Activated T-cell treated with anti-CD3 and anti-CD28 coated beads, Interleukin-2, amount 50 U/mL, for 72 hours (primary cell): ENCODE measurements at regions not wholly inside any gene's neighbourhood (a gene's known extent, or its start where the extent isn't known, plus 50 kb on each side); places are given as distances from the start of the nearest gene placed in this dataset.
A peak's percentile ranks its signal among the peaks of the same experiment; 100 is the strongest.

ENCODE experiments used
- ATAC-seq, 2 donors: fragments of 150-1000 bp; cut with Tn5 transposase; replicated peaks in 1 of 2; 2 replicates each; pipeline ENCODE4 v1.10.0; 2021; ENCODE audit warnings: moderate library complexity in 2 of 2, mild to moderate bottlenecking in 1 of 2
- DNase-seq, 2 donors: peaks; one replicate each; pipeline ENCODE4 v3.0.0; 2021 to 2022; ENCODE audit warnings: mixed read lengths in 1 of 2
- H3K27ac Mint-ChIP-seq: one replicate; pipeline ENCODE4 v1.8.0; 2022; ENCODE audit warnings: mild to moderate bottlenecking, moderate library complexity, mixed read lengths
- H3K27me3 Mint-ChIP-seq: one replicate; pipeline ENCODE4 v1.8.0; 2022; ENCODE audit warnings: low read depth, mixed read lengths
- H3K36me3 Mint-ChIP-seq, 2 donors: one replicate each; pipeline ENCODE4 v1.8.0; 2022; ENCODE audit warnings: mixed read lengths in 2 of 2, mild to moderate bottlenecking in 1 of 2; ENCODE audit not compliant: insufficient read depth in 2 of 2
- H3K4me1 Mint-ChIP-seq: one replicate; pipeline ENCODE4 v1.8.0; 2022; ENCODE audit warnings: low read depth, mixed read lengths
- H3K4me3 Mint-ChIP-seq, 2 donors: one replicate each; pipeline ENCODE4 v1.8.0; 2022; ENCODE audit warnings: mild to moderate bottlenecking in 2 of 2, mixed read lengths in 2 of 2, moderate library complexity in 2 of 2
- H3K9me3 Mint-ChIP-seq, 2 donors: one replicate each; pipeline ENCODE4 v1.8.0; 2022; ENCODE audit warnings: mixed read lengths in 2 of 2

DNA sequence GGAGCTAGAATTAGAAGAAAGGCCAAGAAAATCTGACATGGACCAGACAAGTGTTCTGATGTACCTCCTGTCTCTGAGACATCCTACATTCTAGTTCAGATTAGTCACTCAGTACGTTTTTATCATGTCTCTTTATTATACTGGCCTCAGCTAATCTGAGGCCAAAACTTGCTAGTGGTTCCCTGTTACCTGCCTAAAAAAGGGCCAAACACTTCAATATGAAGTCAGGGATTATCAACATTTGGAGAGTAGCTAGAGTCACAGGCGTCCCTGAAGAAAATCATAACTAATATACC, 587.4 kb downstream of the PRELID2 start:
- H3K9me3 Mint-ChIP-seq: peaks cover 3 to 7% of the 10 kb centered on the region in 2 donors
- H3K27ac Mint-ChIP-seq: no peak overlapping the region
- no peak for DNase-seq
- H3K4me1 Mint-ChIP-seq: no peaks in the 10 kb centered on the region
- H3K4me3 Mint-ChIP-seq: no peak overlapping the region
- H3K27me3 Mint-ChIP-seq: no peaks in the 10 kb centered on the region
- ATAC-seq: no peak
- H3K36me3 Mint-ChIP-seq: no peaks in the 10 kb centered on the region

- ATAC-seq: no peak
Observed at GRCh38 chr5:145246961-145247744, 588.0 kb downstream of the PRELID2 start.

DNA sequence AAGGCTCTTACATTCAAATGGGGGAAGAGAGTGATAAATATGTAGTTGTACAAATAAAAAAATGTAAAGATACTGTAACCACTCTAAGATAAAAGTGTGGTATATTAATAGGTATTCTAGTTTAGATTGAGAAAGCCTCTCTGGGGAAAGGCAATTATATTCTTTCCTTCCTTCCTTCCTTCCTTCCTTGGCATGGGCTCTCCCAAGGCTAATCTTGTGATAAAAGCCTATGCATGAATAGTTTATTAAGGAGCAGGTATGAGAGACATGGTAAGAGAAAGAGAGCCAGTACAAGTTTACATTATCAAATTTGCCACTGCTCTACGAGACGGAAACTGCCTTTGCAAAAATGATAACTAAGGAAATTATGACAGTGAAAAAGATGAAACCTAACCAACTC, 588.8 kb downstream of the PRELID2 start:
- Mint-ChIP-seq H3K4me3 (no peak overlapping the region), H3K27me3 (no peaks in the 10 kb centered on the region), H3K27ac (no peak overlapping the region), H3K36me3 (no peaks in the 10 kb centered on the region), H3K4me1 (no peaks in the 10 kb centered on the region), H3K9me3 (peaks cover 0 to 3% of the 10 kb centered on the region in 2 donors)
- ATAC-seq: no peak
- DNase-seq: no peak

More at GRCh38 chr5:145246961-145247744, 588.0 kb downstream of the PRELID2 start:
- Mint-ChIP-seq H3K27ac (no peak overlapping the region), H3K36me3 (no peaks in the 10 kb centered on the region), H3K4me1 (no peaks in the 10 kb centered on the region), H3K4me3 (no peak overlapping the region), H3K9me3 (peaks cover 3 to 7% of the 10 kb centered on the region in 2 donors), H3K27me3 (no peaks in the 10 kb centered on the region)
- DNase-seq: no peak

- no peaks in the 10 kb centered on the region for H3K27me3 Mint-ChIP-seq
- no peak overlapping the region for H3K27ac Mint-ChIP-seq
- H3K9me3 Mint-ChIP-seq: peaks cover 0 to under 1% of the 10 kb centered on the region in 2 donors
- H3K4me3 Mint-ChIP-seq: no peak overlapping the region
- H3K36me3 Mint-ChIP-seq: no peaks in the 10 kb centered on the region
- ATAC-seq (no peak), DNase-seq (no peak)
- H3K4me1 Mint-ChIP-seq: no peaks in the 10 kb centered on the region
Observed at GRCh38 chr5:145245354-145245753, 589.8 kb downstream of the PRELID2 start.

GRCh38 chr5:145244788-145245187, 590.4 kb downstream of the PRELID2 start:
- ATAC-seq (no peak), DNase-seq (no peak)
- no peak overlapping the region for H3K27ac Mint-ChIP-seq
- no peaks in the 10 kb centered on the region for H3K27me3 Mint-ChIP-seq
- no peaks in the 10 kb centered on the region for H3K4me1 Mint-ChIP-seq
- no peaks in the 10 kb centered on the region for H3K9me3 Mint-ChIP-seq
- H3K4me3 Mint-ChIP-seq: no peak overlapping the region
- no peaks in the 10 kb centered on the region for H3K36me3 Mint-ChIP-seq

GRCh38 chr5:145244251-145244650, 590.9 kb downstream of the PRELID2 start:
- Mint-ChIP-seq H3K4me1 (no peaks in the 10 kb centered on the region), H3K27me3 (no peaks in the 10 kb centered on the region), H3K27ac (no peak overlapping the region), H3K36me3 (no peaks in the 10 kb centered on the region), H3K4me3 (no peak overlapping the region), H3K9me3 (no peaks in the 10 kb centered on the region)
- DNase-seq (no peak), ATAC-seq (no peak)

DNA sequence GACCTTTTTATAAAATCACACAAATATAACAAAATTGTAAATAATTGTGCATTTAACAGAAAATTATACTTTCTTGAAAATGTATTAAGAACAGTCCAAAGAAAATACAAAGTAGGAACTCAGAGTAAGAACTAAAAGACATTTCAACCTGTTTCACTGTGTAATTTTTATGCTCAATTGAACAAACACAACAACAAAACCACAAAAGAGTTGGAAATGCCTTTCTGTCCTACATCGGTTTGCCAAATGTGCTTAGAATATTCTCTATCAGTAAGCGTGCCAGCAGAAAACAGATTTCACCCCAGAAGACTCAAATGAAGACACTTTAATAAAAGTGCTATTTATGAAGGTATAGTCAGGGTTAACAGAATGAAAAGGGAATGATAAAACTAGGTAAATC, 592.1 kb downstream of the PRELID2 start:
- no peaks in the 10 kb centered on the region for H3K9me3 Mint-ChIP-seq
- no peaks in the 10 kb centered on the region for H3K36me3 Mint-ChIP-seq
- H3K4me3 Mint-ChIP-seq: no peak overlapping the region
- no peaks in the 10 kb centered on the region for H3K4me1 Mint-ChIP-seq
- DNase-seq: no peak
- H3K27me3 Mint-ChIP-seq: no peaks in the 10 kb centered on the region
- ATAC-seq: no peak
- H3K27ac Mint-ChIP-seq: no peak overlapping the region

DNA sequence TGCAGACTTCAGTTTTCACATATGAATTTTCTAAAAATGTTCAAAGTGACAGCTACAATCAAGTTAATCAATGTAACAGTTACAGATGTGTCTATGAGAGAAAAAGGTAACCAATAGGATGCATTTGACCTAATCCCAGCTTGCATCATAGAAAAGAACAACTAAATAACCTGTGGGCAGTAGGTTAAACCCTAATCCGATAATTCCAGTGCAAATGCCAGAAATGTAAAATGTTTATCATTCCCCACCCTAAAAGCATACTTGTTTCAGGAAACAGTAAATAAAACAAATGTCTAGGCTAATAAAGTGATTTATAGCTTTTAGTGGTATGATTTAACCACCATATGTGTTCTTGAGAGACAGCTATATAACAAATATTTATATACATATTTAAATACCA, 592.6 kb downstream of the PRELID2 start:
- no peaks in the 10 kb centered on the region for H3K36me3 Mint-ChIP-seq
- H3K4me1 Mint-ChIP-seq: no peaks in the 10 kb centered on the region
- H3K27ac Mint-ChIP-seq: no peak overlapping the region
- DNase-seq: no peak
- no peak for ATAC-seq
- no peaks in the 10 kb centered on the region for H3K27me3 Mint-ChIP-seq
- H3K9me3 Mint-ChIP-seq: no peaks in the 10 kb centered on the region
- H3K4me3 Mint-ChIP-seq: no peak overlapping the region

DNA sequence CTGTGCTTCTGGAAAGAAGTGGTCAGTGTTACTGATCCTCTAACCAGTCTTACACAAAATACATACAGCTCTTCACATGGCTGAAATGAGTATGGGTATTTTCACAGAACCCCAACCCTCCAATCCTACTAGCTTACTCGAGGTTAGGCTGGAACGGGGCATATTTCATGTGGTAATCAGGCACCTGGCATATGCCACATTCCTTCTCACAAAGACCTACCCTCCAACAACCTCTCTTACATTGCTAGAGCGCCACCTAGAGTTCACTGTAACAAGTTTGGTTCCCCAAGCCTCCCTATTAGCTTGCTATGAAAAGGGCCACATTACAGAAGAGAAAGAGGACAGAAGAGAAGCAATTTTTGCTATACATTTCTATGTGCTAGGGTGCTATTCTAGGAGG, 597.3 kb downstream of the PRELID2 start:
- H3K27me3 Mint-ChIP-seq: no peaks in the 10 kb centered on the region
- H3K36me3 Mint-ChIP-seq: no peaks in the 10 kb centered on the region
- ATAC-seq (no peak), DNase-seq (peak; percentile 0 to 1)
- no peaks in the 10 kb centered on the region for H3K9me3 Mint-ChIP-seq
- no peak overlapping the region for H3K27ac Mint-ChIP-seq
- no peak overlapping the region for H3K4me3 Mint-ChIP-seq
- no peaks in the 10 kb centered on the region for H3K4me1 Mint-ChIP-seq

GRCh38 chr5:145236983-145237382, 598.2 kb downstream of the PRELID2 start:
- ATAC-seq: no peak
- H3K27ac Mint-ChIP-seq: no peak overlapping the region

DNA sequence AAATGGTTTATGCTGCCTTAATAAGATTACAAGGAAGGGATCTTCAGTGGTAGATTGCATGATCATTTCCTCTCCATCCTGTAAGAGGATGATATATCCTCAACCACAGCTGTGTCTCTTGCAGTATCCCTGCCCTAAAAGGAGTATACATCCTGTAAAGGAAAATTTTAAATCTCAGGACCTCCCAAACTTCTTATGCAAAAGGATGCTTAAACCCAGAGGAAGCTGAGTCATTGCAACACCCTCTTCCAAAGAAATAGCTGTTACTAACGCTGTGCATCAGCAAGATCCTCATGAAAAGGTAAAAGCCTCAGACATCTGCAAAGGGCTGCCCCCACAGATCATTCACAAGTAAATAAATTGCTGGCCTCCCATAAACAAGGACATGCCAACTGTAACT, 599.0 kb downstream of the PRELID2 start:
- H3K4me1 Mint-ChIP-seq: no peaks in the 10 kb centered on the region
- H3K36me3 Mint-ChIP-seq: no peaks in the 10 kb centered on the region
- no peak overlapping the region for H3K27ac Mint-ChIP-seq
- no peak overlapping the region for H3K4me3 Mint-ChIP-seq
- H3K27me3 Mint-ChIP-seq: no peaks in the 10 kb centered on the region
- no peak for DNase-seq
- no peak for ATAC-seq
- no peaks in the 10 kb centered on the region for H3K9me3 Mint-ChIP-seq

More at GRCh38 chr5:145236983-145237382, 598.2 kb downstream of the PRELID2 start:
- no peaks in the 10 kb centered on the region for H3K27me3 Mint-ChIP-seq
- DNase-seq: no peak
- H3K4me1 Mint-ChIP-seq: no peaks in the 10 kb centered on the region
- no peaks in the 10 kb centered on the region for H3K36me3 Mint-ChIP-seq
- no peaks in the 10 kb centered on the region for H3K9me3 Mint-ChIP-seq
- H3K4me3 Mint-ChIP-seq: no peak overlapping the region

GRCh38 chr5:145233461-145233860, 601.7 kb downstream of the PRELID2 start:
- DNase-seq: no peak
- Mint-ChIP-seq H3K36me3 (no peaks in the 10 kb centered on the region), H3K9me3 (no peaks in the 10 kb centered on the region), H3K27ac (no peak overlapping the region), H3K27me3 (no peaks in the 10 kb centered on the region), H3K4me3 (no peak overlapping the region), H3K4me1 (no peaks in the 10 kb centered on the region)
- no peak for ATAC-seq

DNA sequence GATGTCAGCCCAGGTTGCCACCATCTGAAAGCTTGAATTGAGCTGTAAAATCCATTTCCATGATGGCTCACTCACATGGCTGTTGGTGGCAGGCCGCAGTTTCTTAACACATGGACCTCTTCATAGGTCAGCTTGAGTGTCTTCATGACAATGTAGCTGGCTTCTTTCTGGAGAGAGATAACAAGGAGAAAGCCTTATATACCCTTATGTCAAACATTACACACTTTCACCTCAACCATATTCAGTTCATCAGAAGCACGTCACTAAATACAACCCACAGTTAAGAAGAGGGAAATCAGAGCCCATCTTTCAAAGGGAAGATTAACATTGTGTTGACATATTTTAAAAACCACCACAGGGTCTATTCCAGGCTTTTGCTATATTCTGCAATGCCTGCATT, 604.4 kb downstream of the PRELID2 start:
- ATAC-seq (no peak), DNase-seq (no peak)
- peaks cover 0 to under 1% of the 10 kb centered on the region in 2 donors for H3K9me3 Mint-ChIP-seq
- H3K4me3 Mint-ChIP-seq: no peak overlapping the region
- no peaks in the 10 kb centered on the region for H3K36me3 Mint-ChIP-seq
- H3K4me1 Mint-ChIP-seq: no peaks in the 10 kb centered on the region
- H3K27ac Mint-ChIP-seq: no peak overlapping the region
- no peaks in the 10 kb centered on the region for H3K27me3 Mint-ChIP-seq

DNA sequence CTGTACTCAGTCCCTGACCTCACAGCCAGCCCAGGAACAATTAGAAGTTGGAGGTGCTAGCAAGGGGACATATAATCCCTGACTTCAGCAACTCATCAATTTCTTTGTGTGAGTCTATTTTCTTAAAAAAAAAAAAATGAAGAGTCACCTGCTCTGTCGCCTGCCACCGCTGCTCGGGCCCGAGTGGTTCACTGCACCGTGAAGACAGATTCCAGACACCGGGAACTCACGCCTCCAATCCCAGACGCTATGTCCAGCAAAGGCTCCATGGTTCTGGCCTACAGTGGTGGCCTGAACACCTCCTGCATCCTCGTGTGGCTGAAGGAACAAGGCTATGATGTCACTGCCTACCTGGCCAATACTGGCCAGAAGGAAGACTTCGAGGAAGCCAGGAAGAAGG, 606.6 kb downstream of the PRELID2 start:
- Mint-ChIP-seq H3K27me3 (no peaks in the 10 kb centered on the region), H3K4me1 (no peaks in the 10 kb centered on the region), H3K4me3 (no peak overlapping the region), H3K9me3 (peaks cover 0 to 5% of the 10 kb centered on the region in 2 donors), H3K27ac (no peak overlapping the region), H3K36me3 (no peaks in the 10 kb centered on the region)
- no peak for ATAC-seq
- DNase-seq: no peak
